AG08396 (cell line): ENCODE measurements at regions not wholly inside any gene's neighbourhood (a gene's known extent, or its start where the extent isn't known, plus 50 kb on each side); places are given as distances from the start of the nearest gene placed in this dataset.

Experiments
- DNase-seq: peaks from one replicate; pipeline ENCODE4 v3.0.0; 2012; ENCODE audit warnings: low spot score, mixed read lengths

- no peak for DNase-seq
These were observed 615.1 kb upstream of the SALL3 start for GRCh38 chr18:78364388-78364960.

- DNase-seq: no peak
These were observed 611.6 kb upstream of the SALL3 start for GRCh38 chr18:78367996-78368395.

GRCh38 chr18:78368726-78369125 lies 610.9 kb upstream of the SALL3 start:
- no peak for DNase-seq

- DNase-seq: no peak
These were observed 603.6 kb upstream of the SALL3 start for GRCh38 chr18:78376046-78376445.

GRCh38 chr18:78378403-78378802 lies 601.2 kb upstream of the SALL3 start:
- DNase-seq: no peak

GRCh38 chr18:78378983-78379382 lies 600.6 kb upstream of the SALL3 start:
- DNase-seq: no peak

- DNase-seq: no peak
These were observed 589.2 kb upstream of the SALL3 start for GRCh38 chr18:78390348-78390951.

GRCh38 chr18:78390952-78391348 lies 588.7 kb upstream of the SALL3 start:
- no peak for DNase-seq

GRCh38 chr18:78393086-78393862 lies 586.3 kb upstream of the SALL3 start:
- no peak for DNase-seq

GRCh38 chr18:78396077-78396476 lies 583.5 kb upstream of the SALL3 start:
- no peak for DNase-seq

GRCh38 chr18:78396756-78397155 lies 582.9 kb upstream of the SALL3 start:
- DNase-seq: no peak

- DNase-seq: no peak
These were observed 579.6 kb upstream of the SALL3 start for GRCh38 chr18:78399992-78400503.

- no peak for DNase-seq
These were observed 577.2 kb upstream of the SALL3 start for GRCh38 chr18:78402440-78402839.

- no peak for DNase-seq
These were observed 576.7 kb upstream of the SALL3 start for GRCh38 chr18:78402966-78403365.

- DNase-seq: no peak
These were observed 576.2 kb upstream of the SALL3 start for GRCh38 chr18:78403371-78403770.

GRCh38 chr18:78405763-78406162 lies 573.9 kb upstream of the SALL3 start:
- no peak for DNase-seq

- DNase-seq: no peak
These were observed 572.7 kb upstream of the SALL3 start for GRCh38 chr18:78406743-78407465.

GRCh38 chr18:78407466-78407844 lies 572.2 kb upstream of the SALL3 start:
- no peak for DNase-seq

GRCh38 chr18:78408623-78409022 lies 571.0 kb upstream of the SALL3 start:
- DNase-seq: no peak

- no peak for DNase-seq
These were observed 569.4 kb upstream of the SALL3 start for GRCh38 chr18:78410094-78410786.

- DNase-seq: no peak
These were observed 568.1 kb upstream of the SALL3 start for GRCh38 chr18:78411539-78411938.

GRCh38 chr18:78414302-78414701 lies 565.3 kb upstream of the SALL3 start:
- no peak for DNase-seq
